ENCODE measurements at regions not wholly inside any gene's neighbourhood (a gene's known extent, or its start where the extent isn't known, plus 50 kb on each side); places are given as distances from the start of the nearest gene placed in this dataset.

GRCh38 chr10:56632537-56632936 is 271.5 kb upstream of the ZWINT start:
- TF ChIP-seq CTCF (IDR thresholded peaks at IDR 0.05) (no peak), POLR2AphosphoS5 (IDR thresholded peaks at IDR 0.05; ENCODE audit: low read depth, low read length) (no peak), SIN3A (IDR thresholded peaks at IDR 0.05; ENCODE audit: borderline replicate concordance, insufficient read depth, low read depth, low read length) (no peak), TCF7L2 (IDR thresholded peaks at IDR 0.05; ENCODE audit: low read depth, low read length) (no peak), REST (IDR thresholded peaks at IDR 0.05; ENCODE audit: insufficient read depth in 1 of 2, low read depth in 2 of 2, low read length in 1 of 2) (no peak)

Data from Panc1 (cell line).